Left lung (tissue), 4 donors: ENCODE measurements at regions not wholly inside any gene's neighbourhood (a gene's known extent, or its start where the extent isn't known, plus 50 kb on each side); places are given as distances from the start of the nearest gene placed in this dataset.

ENCODE experiments used
- ATAC-seq: fragments of 200-7000 bp; cut with Tn5 transposase; one replicate; pipeline ENCODE4 v1.9.1; 2020; ENCODE audit warnings: moderate library complexity
- DNase-seq, 4 donors: peaks; one replicate each; pipeline ENCODE4 v3.0.0-alpha.2; 2013 to 2020
- H3K27ac ChIP-seq, 2 donors: fragments of 200-600 bp; sonication (generic) in 1 of 2; one replicate each; pipeline versions ENCODE4 v1.5.0 to v1.8.0; 2020 to 2021
- H3K27me3 ChIP-seq, 2 donors: fragments of 200-600 bp; sonication (generic) in 1 of 2; one replicate each; pipeline versions ENCODE4 v1.5.0 to v1.8.0; 2020 to 2021
- H3K36me3 ChIP-seq, 2 donors: fragments of 200-600 bp; sonication (generic) in 1 of 2; one replicate each; pipeline versions ENCODE4 v1.5.0 to v1.8.0; 2020 to 2021
- H3K4me1 ChIP-seq, 2 donors: fragments of 200-600 bp; one replicate each; pipeline ENCODE4 v1.8.0; 2021
- H3K4me3 ChIP-seq, 2 donors: fragments of 200-600 bp; sonication (generic) in 1 of 2; one replicate each; pipeline versions ENCODE4 v1.5.0 to v1.8.0; 2020 to 2021; ENCODE audit warnings: mild to moderate bottlenecking in 1 of 2
- H3K9me3 ChIP-seq, 2 donors: fragments of 200-600 bp; sonication (generic) in 1 of 2; one replicate each; pipeline versions ENCODE4 v1.5.0 to v1.8.0; 2020 to 2021
- intact Hi-C, 2 donors: fragments of 100-400 bp; cut with DNase I; formaldehyde crosslinking; loops; one replicate each; pipeline versions ENCODE4 v1.11.2 to v1.14.2; 2022
- TF ChIP-seq, protein P1 (sequence below), 2 donors: fragments of 200-600 bp; sonication (generic) in 1 of 2; IDR thresholded peaks; one replicate each; pipeline versions ENCODE4 v1.5.0 to v1.8.0; 2021; ENCODE audit warnings: antibody characterized with exemption in 2 of 2
- donor health status: DM: no; HTN: yes; CAD: no.
- donor health status: DM: no; HTN: no; CAD: no.

DNA sequence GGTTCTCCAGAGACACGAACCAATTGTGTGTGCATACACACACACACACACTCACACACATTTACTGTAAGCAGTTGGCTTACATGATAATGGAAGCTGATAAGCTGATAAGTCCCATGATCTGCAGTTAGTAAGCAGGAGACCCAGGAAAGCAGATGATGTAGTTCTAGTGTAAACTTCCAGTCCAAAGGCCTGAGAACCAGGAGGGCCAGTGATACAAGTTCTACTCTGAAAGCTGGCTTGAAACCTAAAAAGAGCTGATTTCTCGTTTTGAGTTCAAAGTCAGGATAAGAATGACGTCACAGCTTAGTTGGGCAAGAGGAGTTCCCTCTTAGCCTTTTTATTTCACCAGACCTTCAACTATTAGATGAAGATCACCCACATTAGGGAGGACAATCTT lies 558.8 kb upstream of the PIK3C3 start:
- intact Hi-C loops, result no loop called here
- Histone ChIP-seq H3K4me1 (no peaks in the 10 kb centered on the region), H3K27me3 (no peaks in the 10 kb centered on the region), H3K4me3 (no peak overlapping the region), H3K27ac (no peak overlapping the region), H3K36me3 (no peaks in the 10 kb centered on the region), H3K9me3 (no peaks in the 10 kb centered on the region)
- no peak for DNase-seq
- TF ChIP-seq, protein P1, sequence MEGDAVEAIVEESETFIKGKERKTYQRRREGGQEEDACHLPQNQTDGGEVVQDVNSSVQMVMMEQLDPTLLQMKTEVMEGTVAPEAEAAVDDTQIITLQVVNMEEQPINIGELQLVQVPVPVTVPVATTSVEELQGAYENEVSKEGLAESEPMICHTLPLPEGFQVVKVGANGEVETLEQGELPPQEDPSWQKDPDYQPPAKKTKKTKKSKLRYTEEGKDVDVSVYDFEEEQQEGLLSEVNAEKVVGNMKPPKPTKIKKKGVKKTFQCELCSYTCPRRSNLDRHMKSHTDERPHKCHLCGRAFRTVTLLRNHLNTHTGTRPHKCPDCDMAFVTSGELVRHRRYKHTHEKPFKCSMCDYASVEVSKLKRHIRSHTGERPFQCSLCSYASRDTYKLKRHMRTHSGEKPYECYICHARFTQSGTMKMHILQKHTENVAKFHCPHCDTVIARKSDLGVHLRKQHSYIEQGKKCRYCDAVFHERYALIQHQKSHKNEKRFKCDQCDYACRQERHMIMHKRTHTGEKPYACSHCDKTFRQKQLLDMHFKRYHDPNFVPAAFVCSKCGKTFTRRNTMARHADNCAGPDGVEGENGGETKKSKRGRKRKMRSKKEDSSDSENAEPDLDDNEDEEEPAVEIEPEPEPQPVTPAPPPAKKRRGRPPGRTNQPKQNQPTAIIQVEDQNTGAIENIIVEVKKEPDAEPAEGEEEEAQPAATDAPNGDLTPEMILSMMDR (IDR thresholded peaks at IDR 0.05), result no peak
- ATAC-seq, result no peak

DNA sequence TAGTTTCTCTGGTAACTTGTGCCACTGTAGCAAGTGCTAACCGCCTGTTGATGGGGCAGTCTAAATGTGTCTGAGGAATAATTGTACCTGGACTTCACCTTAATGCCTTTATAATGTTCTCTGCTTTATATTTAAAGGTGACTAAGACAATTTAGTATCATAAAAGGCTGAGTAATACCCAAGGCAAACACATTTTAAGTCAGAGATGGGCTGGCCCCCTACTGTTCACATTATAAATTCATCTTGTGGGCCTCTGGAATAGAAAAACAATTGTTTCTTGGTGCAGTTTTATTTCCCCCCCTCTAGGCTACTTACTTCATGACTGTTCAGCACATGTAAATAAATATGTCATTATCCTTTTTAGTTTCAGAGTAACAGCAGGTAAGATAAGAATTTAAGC lies 559.3 kb upstream of the PIK3C3 start:
- Histone ChIP-seq H3K4me3 (no peak overlapping the region), H3K27me3 (no peaks in the 10 kb centered on the region), H3K9me3 (no peaks in the 10 kb centered on the region), H3K36me3 (no peaks in the 10 kb centered on the region), H3K4me1 (no peaks in the 10 kb centered on the region), H3K27ac (no peak overlapping the region)
- ATAC-seq (no peak), DNase-seq (no peak)
- TF ChIP-seq, protein P1 (IDR thresholded peaks at IDR 0.05), result no peak
- intact Hi-C loops, result no loop called here

DNA sequence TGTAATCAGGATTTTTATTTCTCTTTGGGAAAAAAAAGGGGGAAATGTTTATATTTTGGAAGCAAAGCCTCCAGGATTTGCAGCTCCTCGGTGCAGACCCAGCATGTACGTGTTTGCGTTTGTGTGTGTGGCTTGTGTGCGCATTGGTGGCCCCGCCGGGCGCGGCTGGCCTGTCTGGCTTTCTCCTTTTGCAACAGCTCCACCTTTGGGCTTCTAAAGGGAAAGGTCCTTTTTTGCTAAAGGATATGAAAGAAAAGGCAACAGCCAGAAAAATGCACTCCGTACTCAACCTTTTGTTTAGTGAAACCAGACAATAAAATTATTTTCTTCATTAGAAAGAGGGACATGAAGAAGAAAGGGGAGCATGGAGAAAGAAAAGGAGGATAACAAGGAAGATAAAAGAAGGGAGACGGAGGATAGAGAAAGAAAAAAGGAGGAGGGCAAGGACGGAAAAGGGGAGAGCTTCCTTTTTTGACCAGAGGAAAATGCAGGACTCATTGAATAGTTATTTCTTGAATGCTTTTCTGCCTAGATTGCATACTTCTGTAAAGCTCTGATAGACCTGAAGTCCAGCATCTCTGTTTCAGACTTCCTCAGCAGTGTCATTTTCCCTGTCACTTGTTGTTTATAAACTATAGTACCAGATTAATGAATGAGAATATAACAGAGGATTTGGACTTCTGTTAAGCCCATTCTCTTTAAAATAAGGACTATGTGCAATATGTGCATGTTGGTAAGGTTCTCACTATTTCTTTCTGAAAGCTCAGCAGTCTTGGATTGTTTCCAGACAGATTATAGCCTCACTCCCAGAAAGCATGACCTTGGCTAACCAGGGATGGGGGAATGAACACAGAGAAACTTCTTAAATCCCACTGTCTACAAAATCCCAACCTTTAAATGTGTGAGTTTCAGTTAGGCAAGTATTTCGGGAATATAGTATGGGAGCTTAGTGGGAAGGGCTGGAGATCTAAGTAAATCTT lies 563.1 kb upstream of the PIK3C3 start:
- TF ChIP-seq, protein P1 (IDR thresholded peaks at IDR 0.05), result peak in 1 of 2 donors; percentile 16
- peak; percentile 83 for ATAC-seq
- Histone ChIP-seq H3K36me3 (no peaks in the 10 kb centered on the region), H3K27me3 (no peaks in the 10 kb centered on the region), H3K27ac (no peak overlapping the region), H3K4me1 (no peaks in the 10 kb centered on the region), H3K9me3 (no peaks in the 10 kb centered on the region), H3K4me3 (no peak overlapping the region)
- intact Hi-C loops, result no loop called here
- peak; percentile 33 to 77 (median 58) for DNase-seq

DNA sequence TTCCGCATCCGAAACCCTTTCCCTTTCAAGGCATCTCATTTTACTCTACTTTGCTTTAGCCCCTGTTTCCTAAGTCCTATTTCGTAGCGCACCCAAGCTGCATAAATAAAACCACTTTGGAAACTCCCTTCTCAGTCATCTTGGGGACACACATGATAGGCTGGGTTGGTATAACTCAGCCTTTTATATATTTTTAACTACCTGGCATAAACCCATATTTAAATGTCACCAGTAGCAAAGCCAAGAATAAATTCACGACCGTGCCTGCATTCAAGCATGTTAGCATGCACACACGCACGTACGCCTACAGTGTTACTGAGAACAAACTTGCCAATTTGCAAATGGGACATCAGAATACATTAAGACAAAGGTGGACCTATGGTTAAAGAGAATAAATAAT lies 564.7 kb upstream of the PIK3C3 start:
- intact Hi-C loops, result no loop called here
- Histone ChIP-seq H3K27me3 (no peaks in the 10 kb centered on the region), H3K4me3 (no peak overlapping the region), H3K4me1 (no peaks in the 10 kb centered on the region), H3K9me3 (no peaks in the 10 kb centered on the region), H3K27ac (no peak overlapping the region), H3K36me3 (no peaks in the 10 kb centered on the region)
- TF ChIP-seq, protein P1 (IDR thresholded peaks at IDR 0.05), result no peak
- no peak for ATAC-seq
- DNase-seq, result no peak

DNA sequence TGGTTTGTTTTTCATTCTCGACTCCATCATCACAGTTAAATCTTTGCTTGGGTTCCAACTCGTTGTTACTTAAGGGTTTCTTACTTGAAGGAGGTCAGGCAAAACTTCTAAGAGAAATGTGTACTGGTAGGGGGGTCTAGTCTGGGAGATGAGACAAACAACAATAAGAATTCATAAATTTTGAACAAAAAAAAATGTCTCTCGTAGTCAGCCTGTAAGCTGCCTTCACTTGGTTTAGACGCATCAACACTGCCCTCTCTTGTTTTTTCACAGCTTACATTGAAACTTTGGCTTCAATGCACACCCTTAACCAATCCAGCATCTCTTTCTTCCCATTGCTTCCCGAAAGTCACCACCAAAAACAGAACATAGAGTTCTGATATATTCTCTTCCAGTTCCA lies 576.4 kb upstream of the PIK3C3 start:
- TF ChIP-seq, protein P1 (IDR thresholded peaks at IDR 0.05), result no peak
- Histone ChIP-seq H3K4me1 (no peaks in the 10 kb centered on the region), H3K36me3 (no peaks in the 10 kb centered on the region), H3K27me3 (no peaks in the 10 kb centered on the region), H3K9me3 (no peaks in the 10 kb centered on the region), H3K4me3 (no peak overlapping the region), H3K27ac (no peak overlapping the region)
- intact Hi-C loops, result no loop called here
- ATAC-seq (no peak), DNase-seq (peak in 2 of 4 donors; percentile 41 to 67)
